ENCODE measurements at regions not wholly inside any gene's neighbourhood (a gene's known extent, or its start where the extent isn't known, plus 50 kb on each side); places are given as distances from the start of the nearest gene placed in this dataset.

- Histone ChIP-seq H3K36me3 (ENCODE audit: control insufficient read depth, insufficient read depth, low read length) (no peaks in the 10 kb centered on the region), H3K9me1 (ENCODE audit: control insufficient read depth, insufficient read depth, low read length) (no peaks in the 10 kb centered on the region), H3K27me3 (ENCODE audit: control insufficient read depth in 2 of 2, insufficient read depth in 2 of 2, low read length in 2 of 2) (peaks cover 7 to 25% of the 10 kb centered on the region in 2 experiments; a peak in 4 of 5 replicates), H2AFZ (ENCODE audit: low read depth, low read length) (no peak overlapping the region), H3K79me2 (ENCODE audit: control insufficient read depth, insufficient read depth, low read length) (no peaks in the 10 kb centered on the region), H3K27ac (ENCODE audit: extremely low read depth, low read depth, low read length) (no peak overlapping the region), H3K4me3 (no peak overlapping the region), H4K20me1 (replicated peaks; ENCODE audit: control insufficient read depth, insufficient read depth, low read length) (no peaks in the 10 kb centered on the region), H3K9ac (ENCODE audit: insufficient read depth in 1 of 2, low read depth in 2 of 2, low read length in 2 of 2) (no peak overlapping the region), H3K4me2 (ENCODE audit: insufficient read depth, low read length) (no peak overlapping the region), H3K9me3 (replicated peaks; ENCODE audit: control insufficient read depth, insufficient read depth, low read depth, low read length) (no peaks in the 10 kb centered on the region), H3K4me1 (replicated peaks in 1 of 2; ENCODE audit: control insufficient read depth in 2 of 2, insufficient read depth in 2 of 2, low read length in 2 of 2) (no peaks in the 10 kb centered on the region)
- ATAC-seq: no peak
- no peak for DNase-seq (ENCODE audit: extremely low read depth in 1 of 4, low spot score in 3 of 4)
- no peak for FAIRE-seq
- in situ Hi-C loops (cut with MboI) (no loop called here), intact Hi-C loops (cut with micrococcal nuclease) (no loop called here)
- ChIA-PET CTCF (ENCODE audit: low intra/inter-chr PET ratio) (no interaction called here), POLR2A (no interaction called here)
- BruUV-seq (replicated peaks): no TSS peak
- TF ChIP-seq, protein P1, sequence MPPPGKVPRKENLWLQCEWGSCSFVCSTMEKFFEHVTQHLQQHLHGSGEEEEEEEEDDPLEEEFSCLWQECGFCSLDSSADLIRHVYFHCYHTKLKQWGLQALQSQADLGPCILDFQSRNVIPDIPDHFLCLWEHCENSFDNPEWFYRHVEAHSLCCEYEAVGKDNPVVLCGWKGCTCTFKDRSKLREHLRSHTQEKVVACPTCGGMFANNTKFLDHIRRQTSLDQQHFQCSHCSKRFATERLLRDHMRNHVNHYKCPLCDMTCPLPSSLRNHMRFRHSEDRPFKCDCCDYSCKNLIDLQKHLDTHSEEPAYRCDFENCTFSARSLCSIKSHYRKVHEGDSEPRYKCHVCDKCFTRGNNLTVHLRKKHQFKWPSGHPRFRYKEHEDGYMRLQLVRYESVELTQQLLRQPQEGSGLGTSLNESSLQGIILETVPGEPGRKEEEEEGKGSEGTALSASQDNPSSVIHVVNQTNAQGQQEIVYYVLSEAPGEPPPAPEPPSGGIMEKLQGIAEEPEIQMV (tag; conservative IDR thresholded peaks at IDR 0.05; ENCODE audit: low read depth): no peak
- TF ChIP-seq ZFPM2 (CRISPR knock-in tag; IDR thresholded peaks at IDR 0.05): no peak
Observed at GRCh38 chr7:36005876-36006275, 147.2 kb upstream of the EEPD1 start.

DNA sequence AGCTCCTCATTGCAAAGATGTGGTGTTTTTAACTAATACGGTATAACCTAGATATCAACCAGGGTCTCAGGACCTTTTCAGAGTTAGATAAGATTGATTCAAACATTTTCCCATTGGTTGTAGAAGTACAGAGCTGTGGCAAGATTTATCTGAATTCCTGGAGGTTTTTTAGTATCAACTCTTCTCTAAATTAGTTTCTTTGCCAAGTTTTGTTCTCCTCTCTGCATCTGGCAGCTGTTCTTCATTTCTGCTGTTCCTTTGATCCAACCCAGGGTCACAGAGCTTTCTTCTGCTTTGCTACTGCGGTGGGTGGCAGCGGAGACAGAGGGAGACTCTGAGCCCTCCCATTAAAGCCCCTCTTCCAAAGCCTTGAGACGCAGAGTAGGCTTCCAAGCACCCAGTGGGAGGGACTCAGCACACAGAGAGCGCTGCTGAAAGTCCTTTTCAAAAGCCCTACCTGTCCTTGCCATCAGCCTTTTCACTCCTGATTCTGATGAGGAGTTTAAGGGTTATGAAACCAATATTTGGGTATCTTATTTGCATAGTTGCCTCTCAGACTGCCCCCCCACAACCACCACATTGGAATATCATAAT, 146.3 kb upstream of the EEPD1 start:
- no peaks in the 10 kb centered on the region for H3K4me1 ChIP-seq (replicated peaks in 1 of 2; ENCODE audit: control insufficient read depth in 2 of 2, insufficient read depth in 2 of 2, low read length in 2 of 2)
- H2AFZ ChIP-seq (ENCODE audit: low read depth, low read length): no peak overlapping the region
- DNase-seq (ENCODE audit: extremely low read depth in 1 of 4, low spot score in 3 of 4): no peak
- WGBS (ENCODE audit: insufficient coverage, low coverage, missing lambda C conversion rate): 3% methylated on average over 5 of the region's 5 CpGs
- in situ Hi-C loops (cut with MboI): no loop called here
- H3K27ac ChIP-seq (ENCODE audit: extremely low read depth, low read depth, low read length): no peak overlapping the region
- FAIRE-seq: no peak
- no peak overlapping the region for H3K9ac ChIP-seq (ENCODE audit: insufficient read depth in 1 of 2, low read depth in 2 of 2, low read length in 2 of 2)
- H3K4me2 ChIP-seq (ENCODE audit: insufficient read depth, low read length): no peak overlapping the region
- ATAC-seq: no peak
- ChIA-PET CTCF (ENCODE audit: low intra/inter-chr PET ratio) (no interaction called here), POLR2A (interaction anchor here (1.0 kb wide), 1 partner anchor 8 kb away, joined by 3 read pairs; no protein-coding TSS in a partner anchor)
- peaks cover 11 to 33% of the 10 kb centered on the region in 2 experiments; a peak in 4 of 5 replicates for H3K27me3 ChIP-seq (ENCODE audit: control insufficient read depth in 2 of 2, insufficient read depth in 2 of 2, low read length in 2 of 2)
- no peaks in the 10 kb centered on the region for H3K79me2 ChIP-seq (ENCODE audit: control insufficient read depth, insufficient read depth, low read length)
- H3K4me3 ChIP-seq: no peak overlapping the region
- H3K9me3 ChIP-seq (replicated peaks; ENCODE audit: control insufficient read depth, insufficient read depth, low read depth, low read length): no peaks in the 10 kb centered on the region
- no peaks in the 10 kb centered on the region for H4K20me1 ChIP-seq (replicated peaks; ENCODE audit: control insufficient read depth, insufficient read depth, low read length)
- no TSS peak for BruUV-seq (replicated peaks)
- intact Hi-C loops (cut with micrococcal nuclease): no loop called here
- H3K9me1 ChIP-seq (ENCODE audit: control insufficient read depth, insufficient read depth, low read length): no peaks in the 10 kb centered on the region
- no peaks in the 10 kb centered on the region for H3K36me3 ChIP-seq (ENCODE audit: control insufficient read depth, insufficient read depth, low read length)
- TF ChIP-seq, protein P2, sequence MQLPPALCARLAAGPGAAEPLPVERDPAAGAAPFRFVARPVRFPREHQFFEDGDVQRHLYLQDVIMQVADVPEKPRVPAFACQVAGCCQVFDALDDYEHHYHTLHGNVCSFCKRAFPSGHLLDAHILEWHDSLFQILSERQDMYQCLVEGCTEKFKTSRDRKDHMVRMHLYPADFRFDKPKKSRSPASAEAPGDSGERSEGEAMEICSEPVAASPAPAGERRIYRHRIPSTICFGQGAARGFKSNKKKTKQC (CRISPR knock-in tag; IDR thresholded peaks at IDR 0.05): no peak
- TF ChIP-seq CGGBP1 (CRISPR knock-in tag; IDR thresholded peaks at IDR 0.05) (no peak), SMARCB1 (IDR thresholded peaks at IDR 0.05; ENCODE audit: insufficient read length, low read depth) (no peak), HMG20A (CRISPR knock-in tag; conservative IDR thresholded peaks at IDR 0.05) (no peak), ASH1L (IDR thresholded peaks at IDR 0.05; ENCODE audit: borderline replicate concordance, low read depth, partially characterized antibody) (no peak)
- TF ChIP-seq, protein P3, sequence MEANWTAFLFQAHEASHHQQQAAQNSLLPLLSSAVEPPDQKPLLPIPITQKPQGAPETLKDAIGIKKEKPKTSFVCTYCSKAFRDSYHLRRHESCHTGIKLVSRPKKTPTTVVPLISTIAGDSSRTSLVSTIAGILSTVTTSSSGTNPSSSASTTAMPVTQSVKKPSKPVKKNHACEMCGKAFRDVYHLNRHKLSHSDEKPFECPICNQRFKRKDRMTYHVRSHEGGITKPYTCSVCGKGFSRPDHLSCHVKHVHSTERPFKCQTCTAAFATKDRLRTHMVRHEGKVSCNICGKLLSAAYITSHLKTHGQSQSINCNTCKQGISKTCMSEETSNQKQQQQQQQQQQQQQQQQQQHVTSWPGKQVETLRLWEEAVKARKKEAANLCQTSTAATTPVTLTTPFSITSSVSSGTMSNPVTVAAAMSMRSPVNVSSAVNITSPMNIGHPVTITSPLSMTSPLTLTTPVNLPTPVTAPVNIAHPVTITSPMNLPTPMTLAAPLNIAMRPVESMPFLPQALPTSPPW (CRISPR knock-in tag; IDR thresholded peaks at IDR 0.05): no peak
- TF ChIP-seq, protein P4, sequence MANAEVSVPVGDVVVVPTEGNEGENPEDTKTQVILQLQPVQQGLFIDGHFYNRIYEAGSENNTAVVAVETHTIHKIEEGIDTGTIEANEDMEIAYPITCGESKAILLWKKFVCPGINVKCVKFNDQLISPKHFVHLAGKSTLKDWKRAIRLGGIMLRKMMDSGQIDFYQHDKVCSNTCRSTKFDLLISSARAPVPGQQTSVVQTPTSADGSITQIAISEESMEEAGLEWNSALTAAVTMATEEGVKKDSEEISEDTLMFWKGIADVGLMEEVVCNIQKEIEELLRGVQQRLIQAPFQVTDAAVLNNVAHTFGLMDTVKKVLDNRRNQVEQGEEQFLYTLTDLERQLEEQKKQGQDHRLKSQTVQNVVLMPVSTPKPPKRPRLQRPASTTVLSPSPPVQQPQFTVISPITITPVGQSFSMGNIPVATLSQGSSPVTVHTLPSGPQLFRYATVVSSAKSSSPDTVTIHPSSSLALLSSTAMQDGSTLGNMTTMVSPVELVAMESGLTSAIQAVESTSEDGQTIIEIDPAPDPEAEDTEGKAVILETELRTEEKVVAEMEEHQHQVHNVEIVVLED (CRISPR knock-in tag; IDR thresholded peaks at IDR 0.05): no peak
